ENCODE measurements at regions not wholly inside any gene's neighbourhood (a gene's known extent, or its start where the extent isn't known, plus 50 kb on each side); places are given as distances from the start of the nearest gene placed in this dataset.
"Not testable (repeated sequence)": the region's sequence is repeated elsewhere in the genome, so short reads cannot be mapped to it uniquely, and the experiment has no call there.

DNA sequence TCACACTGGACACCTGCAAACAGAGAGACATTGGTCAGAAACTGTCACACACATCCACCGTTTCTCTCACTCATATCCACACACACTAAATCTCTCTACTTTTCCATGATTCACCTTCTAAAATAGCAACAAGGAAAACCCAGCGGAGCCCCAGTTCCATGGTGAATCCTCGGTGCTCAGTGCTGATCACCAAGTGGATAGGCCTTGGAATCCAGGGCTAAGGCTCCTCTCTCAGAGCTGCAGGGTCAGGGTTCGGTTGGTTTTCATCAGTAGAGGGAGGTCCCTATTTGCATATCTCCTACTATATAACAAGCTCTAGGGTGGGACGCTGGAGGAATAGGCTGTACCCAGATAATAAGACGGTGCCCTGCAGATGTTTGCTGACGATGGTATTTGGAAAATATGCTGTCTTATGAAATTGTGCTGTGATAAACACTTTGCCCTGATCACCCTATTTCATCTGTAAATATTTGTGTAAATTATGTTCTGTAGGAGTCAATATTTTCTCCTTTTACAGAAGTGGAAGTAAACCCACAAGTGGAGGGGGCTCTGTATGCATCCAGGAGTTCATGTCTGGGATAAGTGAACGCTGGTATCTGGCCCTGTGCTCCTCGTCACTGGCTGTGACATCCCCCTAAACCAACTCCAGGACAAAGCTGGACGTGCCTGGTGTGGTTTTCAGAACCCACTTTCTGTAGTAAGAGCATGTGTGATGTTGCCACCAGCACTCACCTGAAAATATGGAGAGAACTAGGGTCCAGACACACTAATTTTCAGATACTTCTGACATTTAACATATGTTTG is 709.2 kb downstream of the TMEM121 start:
- no peak for DNase-seq (ENCODE audit: low read depth)

DNA sequence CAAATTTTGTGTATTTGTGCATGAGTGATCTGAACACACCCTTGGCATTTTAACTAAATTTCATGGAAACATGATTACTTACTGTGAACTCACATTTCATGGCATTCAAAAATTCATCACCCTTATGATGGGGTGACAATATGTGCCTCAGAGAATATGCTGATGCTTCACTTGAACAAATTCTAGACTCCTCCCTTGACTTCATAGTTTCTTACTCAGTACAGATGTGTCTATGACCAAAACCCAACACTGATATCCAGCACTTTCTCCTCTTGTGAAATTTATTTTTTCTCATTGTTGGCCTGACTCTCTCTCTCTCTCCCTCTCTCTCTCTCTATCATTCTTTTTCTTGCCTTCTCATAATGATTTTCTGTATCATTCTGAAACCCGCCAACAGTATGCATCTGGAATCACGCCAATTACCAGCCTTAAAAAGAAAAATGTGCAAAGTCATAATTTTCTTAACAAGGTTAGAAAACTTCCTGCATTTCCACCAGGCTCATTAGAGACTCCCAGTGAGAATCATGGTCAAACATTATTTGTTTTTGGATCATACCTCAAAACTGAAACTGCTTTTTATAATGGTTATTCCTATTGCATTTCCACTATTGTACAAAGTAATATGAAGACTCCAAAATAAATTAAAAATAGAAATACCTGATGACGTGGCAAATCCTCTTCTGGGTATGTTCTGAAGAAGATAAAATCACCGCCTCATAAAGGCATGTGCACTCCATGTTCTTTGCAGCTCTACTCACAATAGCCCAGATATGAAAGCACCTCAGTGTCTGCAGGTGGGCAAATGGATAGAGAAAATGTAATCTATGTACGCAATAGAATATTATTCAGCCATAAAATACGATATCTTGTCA is 722.2 kb downstream of the TMEM121 start:
- no peak for DNase-seq (ENCODE audit: low read depth)

DNA sequence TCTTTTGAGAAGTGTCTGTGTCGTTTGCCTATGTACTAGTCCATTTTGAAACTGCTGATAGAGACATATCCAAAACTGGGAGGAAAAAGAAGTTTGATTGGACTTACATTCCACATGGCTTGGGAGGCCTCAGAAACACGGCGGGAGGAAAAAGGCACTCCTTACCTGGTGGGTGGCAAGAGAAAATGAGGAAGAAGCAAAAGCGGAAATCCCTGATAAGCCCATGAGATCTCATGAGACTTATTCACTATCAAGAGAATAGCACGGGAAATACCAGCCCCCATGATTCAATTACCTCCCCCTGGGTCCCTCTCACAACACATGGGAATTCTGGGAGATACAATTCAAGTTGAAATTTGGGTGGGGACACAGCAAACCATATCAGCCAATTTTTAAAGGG is 727.6 kb downstream of the TMEM121 start:
- not testable (repeated sequence) for DNase-seq (ENCODE audit: low read depth)

DNA sequence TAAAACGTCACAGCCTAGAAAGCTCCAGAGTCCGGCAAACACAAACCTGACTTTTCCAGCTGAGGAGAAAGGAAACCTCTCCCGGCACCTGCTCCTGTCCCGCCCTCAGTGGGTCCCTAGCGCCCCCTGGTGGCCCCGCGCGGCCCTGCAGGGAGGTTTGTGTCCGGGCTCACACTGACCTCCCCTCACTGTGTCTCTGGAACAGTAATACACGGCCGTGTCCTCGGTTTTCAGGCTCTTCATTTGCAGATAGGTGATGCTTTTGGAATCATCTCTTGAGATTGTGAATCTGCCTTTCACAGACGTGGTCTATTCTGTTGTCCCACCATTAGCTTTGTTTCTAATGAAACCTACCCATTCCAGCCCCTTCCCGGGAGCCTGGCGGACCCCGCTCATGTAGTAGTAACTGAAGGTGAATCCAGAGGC is 731.2 kb downstream of the TMEM121 start:
- DNase-seq (ENCODE audit: low read depth) = peak; percentile 53

DNA sequence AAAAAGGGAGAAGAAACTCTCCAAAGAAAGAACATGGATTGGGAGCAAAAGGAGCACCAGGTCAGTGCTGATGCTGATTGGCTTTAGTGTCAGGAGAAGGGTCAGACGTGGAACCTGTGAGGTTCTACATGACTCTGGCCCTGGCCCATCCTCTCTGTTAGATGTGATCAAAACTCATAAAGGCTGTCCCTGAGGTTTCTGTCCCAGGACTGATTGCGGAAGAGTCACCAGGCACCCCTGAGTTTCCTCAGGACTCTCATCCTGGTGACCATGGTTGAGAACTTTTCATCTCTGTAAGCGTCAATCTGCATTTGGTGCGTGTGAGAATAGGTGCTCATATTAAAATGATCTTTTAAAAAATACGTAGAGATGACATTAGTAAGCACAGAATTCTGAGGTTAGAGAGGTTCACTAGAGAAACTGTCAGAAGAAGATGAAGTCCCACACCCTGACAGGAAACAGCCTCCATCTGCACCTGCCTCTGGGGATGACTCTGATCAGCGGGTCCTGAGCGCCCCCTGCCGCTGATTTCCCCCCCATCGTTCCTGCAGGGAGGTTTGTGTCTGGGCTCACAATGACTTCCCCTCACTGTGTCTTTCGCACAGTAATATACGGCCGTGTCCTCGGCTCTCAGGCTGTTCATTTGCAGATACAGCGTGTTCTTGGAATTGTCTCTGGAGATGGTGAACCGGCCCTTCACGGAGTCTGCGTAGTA is 741.8 kb downstream of the TMEM121 start:
- peak; percentile 65 for DNase-seq (ENCODE audit: low read depth)

DNA sequence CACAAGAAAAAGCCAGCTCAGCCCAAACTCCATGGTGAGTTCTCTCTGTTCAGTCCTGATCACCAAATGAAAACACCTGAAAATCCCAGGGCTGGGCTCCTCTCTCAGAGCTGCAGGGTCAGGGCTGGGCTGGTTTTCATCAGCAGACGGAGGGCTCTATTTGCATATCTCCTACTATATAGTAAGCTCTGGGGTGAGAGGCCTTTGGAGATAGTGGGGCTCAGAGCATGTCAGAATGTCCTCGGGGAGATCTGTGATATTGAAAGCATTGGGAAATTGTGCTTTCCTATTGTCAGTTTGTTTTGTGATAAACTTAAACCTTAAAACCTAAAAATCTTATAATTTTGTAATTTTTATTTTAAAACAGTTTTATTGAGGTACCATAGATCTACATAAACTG is 742.6 kb downstream of the TMEM121 start:
- DNase-seq (ENCODE audit: low read depth) = no peak

DNA sequence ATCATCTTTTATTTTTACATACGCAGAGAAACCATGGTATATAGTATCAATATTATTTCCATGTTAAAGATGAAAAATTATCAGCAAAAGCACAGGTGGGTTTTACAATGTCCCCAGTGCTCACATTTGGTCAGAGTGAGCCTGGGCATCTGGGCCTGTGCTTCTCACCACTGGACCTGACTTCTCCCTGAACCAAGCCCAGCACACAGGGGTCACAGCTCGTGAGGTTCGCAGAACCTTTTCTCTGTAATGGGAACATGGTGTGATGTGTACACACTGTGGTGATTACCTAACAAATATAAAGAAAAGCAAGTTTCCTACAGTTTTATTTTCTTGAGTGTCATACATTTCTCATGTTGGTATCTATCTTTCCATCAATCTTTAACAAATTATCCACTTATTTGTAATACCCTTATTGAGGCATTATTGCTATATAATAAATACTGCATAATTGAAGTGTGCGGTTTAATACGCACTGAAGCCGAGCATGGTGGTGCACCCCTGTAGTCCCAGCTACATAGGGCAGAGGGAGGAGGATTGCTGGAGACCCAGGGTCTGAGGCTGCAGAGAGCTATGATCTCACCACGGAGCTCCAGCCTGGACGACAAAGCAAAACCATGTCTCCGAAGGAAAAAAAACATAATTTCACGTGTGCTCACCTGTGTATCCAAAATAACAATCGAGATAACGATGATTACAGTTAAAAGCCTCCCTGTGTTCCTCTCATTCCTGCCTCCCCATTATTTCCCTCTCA is 743.2 kb downstream of the TMEM121 start:
- no peak for DNase-seq (ENCODE audit: low read depth)

DNA sequence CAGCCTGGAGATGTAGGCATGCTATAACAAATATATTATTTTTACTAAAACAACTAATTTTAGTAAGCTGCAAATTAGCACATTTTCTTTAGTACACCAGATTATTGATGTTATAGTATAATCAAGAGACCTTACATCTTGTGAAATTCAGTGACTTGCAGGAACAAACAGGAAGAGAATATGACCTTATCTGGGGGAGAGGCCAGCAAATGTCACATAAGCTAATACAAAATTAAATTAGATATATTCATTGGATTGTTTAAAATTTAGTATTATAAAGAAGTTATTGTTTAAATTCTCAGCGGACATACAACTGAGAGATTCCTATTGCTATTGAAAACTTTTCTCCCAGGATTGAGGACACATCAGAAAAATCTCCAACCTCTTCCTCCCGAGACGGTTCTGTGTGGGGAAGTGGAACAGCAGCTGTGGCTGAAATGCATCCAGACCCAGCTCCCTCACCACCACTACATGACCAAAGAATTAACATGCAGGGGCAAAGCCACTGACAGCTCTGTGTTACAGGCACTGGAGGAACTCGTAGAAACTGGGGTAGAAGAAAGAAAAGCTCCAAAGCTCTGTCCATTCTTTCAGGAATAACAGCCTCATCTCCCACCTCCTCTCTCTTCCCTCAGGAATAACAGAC is 744.2 kb downstream of the TMEM121 start:
- DNase-seq (ENCODE audit: low read depth) = not testable (repeated sequence)

DNA sequence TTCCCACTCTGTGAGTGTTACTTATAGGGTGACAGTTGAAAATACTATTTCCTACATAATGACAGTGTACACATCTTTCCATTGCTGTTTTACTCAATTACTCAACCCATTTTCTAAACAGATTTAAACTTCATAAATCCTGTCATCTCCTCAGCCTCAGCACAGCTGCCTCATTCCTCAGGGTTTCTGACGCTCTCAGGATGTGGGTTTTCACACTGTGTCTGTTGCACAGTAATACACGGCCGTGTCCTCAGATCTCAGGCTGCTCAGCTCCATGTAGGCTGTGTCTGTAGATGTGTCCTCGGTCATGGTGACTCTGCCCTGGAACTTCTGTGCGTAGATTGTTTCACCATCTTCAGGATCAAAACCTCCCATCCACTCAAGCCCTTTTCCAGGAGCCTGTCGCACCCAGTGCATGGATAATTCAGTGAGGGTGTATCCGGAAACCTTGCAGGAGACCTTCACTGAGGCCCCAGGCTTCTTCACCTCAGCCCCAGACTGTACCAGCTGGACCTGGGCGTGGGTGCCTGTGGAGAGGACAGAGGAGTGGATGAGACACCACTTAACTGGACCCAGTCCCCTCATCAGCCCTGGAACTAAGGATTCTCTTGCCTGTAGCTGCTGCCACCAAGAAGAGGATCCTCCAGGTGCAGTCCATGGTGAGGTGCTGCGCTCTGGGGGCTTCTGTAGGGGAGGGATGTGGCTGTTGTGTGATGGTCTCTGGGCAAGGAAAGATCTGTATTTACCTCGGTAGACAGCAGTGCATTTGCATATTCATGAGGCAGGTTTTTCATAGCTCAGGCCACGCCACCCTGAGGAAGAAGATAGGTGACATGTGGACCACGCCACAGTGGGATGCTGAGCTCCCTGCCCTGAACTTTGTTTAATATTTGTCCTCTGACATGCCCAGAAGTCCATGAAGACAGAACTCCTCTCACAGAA is 750.2 kb downstream of the TMEM121 start:
- DNase-seq (ENCODE audit: low read depth) = no peak

DNA sequence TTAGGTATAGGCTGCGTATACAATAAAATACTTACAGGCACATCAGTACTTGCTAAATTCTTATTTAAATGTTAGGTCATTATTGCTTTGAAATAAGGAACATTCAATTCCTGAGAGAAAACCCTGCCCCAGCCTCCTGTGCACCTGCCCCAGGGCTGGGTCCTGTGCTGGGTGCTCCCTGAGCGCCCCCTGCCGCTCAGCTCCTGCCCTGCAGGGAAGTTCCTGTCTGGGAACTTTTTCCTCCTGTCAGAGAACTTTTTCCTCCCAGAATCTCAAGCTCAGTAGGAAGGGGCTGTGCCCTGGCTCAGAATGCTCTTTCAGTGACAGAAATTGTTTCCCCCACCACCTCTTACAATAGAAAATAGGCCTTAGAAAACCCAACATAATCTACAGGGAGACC is 751.1 kb downstream of the TMEM121 start:
- DNase-seq (ENCODE audit: low read depth) = peak; percentile 15

DNA sequence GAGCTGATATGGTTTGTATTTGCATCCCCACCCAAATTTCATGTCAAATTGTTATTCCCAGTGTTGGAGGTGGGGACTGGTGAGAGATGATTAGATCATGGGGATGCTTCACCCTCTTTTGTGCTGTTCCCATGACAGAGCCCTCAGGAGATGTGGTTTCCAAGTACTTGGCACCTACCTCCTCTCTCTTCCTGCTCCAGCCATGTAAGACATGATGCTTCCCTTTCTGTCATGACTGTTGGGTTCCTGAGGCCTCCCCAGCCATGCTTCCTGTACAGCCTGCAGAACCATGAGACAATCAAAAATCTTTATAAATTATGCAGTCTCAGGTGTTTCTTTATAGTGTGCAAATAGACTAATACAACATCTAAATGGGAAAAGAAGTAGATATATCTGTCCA is 754.5 kb downstream of the TMEM121 start:
- no peak for DNase-seq (ENCODE audit: low read depth)

DNA sequence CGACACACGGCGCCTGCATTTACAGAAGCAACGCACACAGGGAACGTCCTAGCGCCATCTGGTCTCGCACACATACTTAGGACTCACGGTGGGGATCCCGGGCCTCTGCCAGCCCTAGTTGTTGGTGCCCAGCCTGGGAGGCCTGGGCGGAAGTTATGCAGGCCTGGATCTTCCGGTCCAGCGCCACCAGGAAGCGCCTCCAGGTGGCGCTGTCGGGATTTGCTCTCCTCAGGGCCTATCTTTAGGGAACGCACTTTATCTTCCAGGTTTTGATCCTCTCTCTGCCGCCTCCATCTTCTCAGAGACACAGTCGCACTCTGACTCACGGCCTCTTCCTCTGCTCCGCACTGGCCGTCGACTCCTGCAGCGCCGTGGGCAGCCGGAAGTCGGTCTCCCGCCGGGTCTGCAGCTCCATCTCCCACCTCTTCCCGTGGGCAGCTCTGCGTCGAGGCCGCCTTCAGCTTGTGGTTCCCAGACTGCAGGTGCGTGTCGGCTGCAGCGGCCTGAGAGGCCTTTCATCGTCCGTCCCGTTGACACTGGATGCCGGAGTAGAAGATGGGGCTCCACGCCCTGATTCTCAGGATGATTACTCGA is 760.4 kb downstream of the TMEM121 start:
- DNase-seq (ENCODE audit: low read depth) = no peak

DNA sequence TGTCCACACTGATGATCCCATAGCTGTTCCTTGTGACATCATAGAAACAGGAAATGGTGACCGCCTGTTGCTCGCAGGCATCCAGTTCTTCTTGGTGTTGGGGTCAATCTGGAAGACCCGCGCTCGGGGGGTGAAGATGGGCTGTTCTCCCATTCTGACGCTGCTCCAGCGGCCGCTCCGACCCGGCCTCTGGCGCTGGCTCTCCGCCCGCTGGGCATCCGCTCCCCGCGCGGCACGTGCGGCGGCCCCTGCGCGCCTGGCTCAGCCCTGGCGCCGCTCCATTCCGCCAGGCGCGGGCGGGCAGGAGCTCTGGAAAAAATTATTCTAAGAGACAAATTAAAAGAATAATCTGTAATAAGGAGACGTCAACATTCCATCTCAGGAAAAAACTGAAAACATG is 761.1 kb downstream of the TMEM121 start:
- DNase-seq (ENCODE audit: low read depth) = no peak

DNA sequence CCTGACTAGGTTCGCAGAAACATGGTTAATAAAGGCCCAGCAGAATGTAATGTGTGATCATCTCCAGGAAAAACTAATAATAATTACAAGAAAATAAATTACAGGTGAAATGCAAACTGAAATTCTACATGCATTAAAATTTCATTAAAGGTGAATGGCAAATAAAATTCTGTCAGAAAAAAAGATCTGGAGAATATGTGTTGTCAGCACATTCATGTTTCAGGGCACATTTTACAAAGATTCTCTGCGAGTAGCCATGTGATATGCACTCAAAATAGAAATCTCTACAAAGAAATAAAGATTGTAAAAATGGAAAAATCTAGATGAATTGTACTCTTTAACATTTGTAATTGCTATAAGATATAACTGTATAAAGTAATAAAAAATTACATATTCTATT is 765.2 kb downstream of the TMEM121 start:
- DNase-seq (ENCODE audit: low read depth) = no peak

DNA sequence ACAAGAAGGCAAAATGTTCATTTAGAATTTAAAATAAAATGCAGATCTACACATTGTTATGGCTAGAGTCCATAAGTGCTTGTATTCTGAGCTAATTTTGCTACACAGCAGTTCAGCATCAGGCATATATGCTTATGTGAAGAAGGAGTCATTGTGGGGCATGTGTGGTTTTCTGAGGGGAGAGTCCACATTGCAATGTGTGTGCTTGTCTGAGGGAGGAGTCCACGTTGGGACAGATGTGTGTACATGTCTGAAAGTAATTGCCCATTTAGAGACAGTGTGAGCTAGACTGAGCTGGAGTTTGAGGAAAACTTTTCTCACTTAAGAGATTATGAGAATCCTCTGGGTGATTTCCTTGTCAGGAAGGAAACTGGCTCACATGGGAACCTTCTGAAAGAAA is 767.9 kb downstream of the TMEM121 start:
- DNase-seq (ENCODE audit: low read depth) = no peak

DNA sequence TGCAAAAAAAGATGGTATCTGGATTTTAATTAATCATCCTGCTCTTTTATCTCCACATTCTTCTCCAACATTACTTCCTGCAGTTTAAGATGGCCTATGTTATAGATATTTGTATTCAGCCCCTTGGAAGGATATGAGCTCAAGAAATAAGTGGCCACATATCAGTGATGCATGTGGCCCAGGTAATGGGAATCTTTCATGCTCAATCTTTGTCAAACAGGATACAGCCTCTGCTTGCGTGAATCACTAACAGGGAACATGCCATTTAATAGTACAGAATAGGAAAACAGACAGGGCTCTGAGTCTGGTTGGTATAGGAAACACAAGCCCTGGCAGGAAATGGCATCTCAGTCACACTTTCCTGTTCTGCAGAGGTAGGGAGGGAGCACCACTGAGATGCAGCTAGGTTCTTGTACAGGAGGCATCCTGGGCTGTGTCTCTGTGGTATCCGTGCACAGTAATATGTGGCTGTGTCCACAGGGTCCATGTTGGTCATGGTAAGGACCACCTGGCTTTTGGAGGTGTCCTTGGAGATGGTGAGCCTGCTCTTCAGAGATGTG is 774.6 kb downstream of the TMEM121 start:
- not testable (repeated sequence) for DNase-seq (ENCODE audit: low read depth)

DNA sequence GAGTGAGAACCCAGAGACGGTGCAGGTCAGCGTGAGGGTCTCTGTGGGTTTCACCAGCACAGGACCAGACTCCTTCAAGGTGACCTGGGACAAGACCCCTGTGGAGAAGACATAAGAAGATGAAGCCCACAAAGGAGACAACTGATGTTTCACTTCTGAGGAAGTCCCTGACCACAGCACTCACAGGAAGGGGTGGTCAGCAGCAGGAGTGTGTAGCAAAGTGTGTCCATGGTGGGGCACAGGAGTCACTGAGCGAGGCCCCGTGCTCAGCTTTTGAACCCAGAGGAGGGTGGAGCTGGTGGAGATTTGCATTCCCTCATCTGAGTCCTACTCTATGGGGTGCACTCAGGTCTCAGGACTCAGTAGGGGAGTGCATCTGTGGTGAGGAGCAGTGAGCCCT is 775.2 kb downstream of the TMEM121 start:
- DNase-seq (ENCODE audit: low read depth) = not testable (repeated sequence)

DNA sequence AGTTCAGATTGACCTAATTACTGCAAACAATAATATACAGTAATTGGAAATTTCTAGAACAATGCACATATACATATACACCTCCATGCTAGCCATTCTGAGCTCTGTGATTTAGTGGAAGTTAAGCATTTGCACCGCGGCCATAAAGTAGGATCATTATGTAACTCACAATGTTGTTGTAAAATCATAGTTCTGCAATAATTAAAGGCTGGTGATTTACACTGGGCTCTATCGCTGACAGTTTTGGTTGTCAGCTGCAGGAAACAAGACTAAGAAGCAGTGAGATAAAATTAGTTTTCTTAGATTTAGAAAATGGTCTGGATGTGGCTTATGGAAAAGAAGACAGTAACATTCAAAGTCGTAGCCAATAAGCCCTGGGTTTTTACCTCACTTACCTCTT is 776.3 kb downstream of the TMEM121 start:
- DNase-seq (ENCODE audit: low read depth) = no peak

DNA sequence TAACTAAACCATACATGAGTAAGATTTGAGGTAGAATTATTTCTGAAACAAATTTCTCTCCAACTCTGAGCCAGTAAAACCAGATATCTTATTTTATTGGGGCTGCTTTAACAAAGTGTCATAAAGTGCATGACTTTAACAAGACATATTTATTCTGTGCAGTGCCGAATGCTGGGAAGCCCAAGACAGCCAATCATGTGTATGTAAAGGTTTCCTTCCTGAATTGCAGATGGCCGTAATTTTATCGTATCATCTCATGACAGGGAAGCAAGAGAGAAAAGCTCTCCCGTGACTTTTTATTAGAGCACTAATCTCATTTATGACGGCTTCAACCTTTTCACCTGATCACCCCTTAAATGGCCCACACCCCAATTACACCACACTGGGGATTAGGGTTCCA is 777.9 kb downstream of the TMEM121 start:
- no peak for DNase-seq (ENCODE audit: low read depth)
